Endothelial cell (in vitro differentiated cells): ENCODE measurements at regions not wholly inside any gene's neighbourhood (a gene's known extent, or its start where the extent isn't known, plus 50 kb on each side); places are given as distances from the start of the nearest gene placed in this dataset.

Experiments used
- DNase-seq: peaks from one replicate; pipeline ENCODE4 v3.0.0; 2021; ENCODE audit warnings: low spot score
- H3K27ac Mint-ChIP-seq: one replicate; pipeline ENCODE4 v1.8.0; 2021; ENCODE audit warnings: mixed read lengths, inconsistent platforms; ENCODE audit not compliant: unreplicated experiment
- H3K27me3 Mint-ChIP-seq: one replicate; pipeline ENCODE4 v1.8.0; 2021; ENCODE audit warnings: mild to moderate bottlenecking, moderate library complexity, mixed read lengths, inconsistent platforms; ENCODE audit not compliant: unreplicated experiment
- H3K36me3 Mint-ChIP-seq: one replicate; pipeline ENCODE4 v1.8.0; 2021; ENCODE audit warnings: mild to moderate bottlenecking, low read depth, mixed read lengths, inconsistent platforms; ENCODE audit not compliant: unreplicated experiment
- H3K4me1 Mint-ChIP-seq: one replicate; pipeline ENCODE4 v1.8.0; 2021; ENCODE audit warnings: mild to moderate bottlenecking, mixed read lengths, inconsistent platforms; ENCODE audit not compliant: unreplicated experiment
- H3K4me3 Mint-ChIP-seq: one replicate; pipeline ENCODE4 v1.8.0; 2021; ENCODE audit warnings: mild to moderate bottlenecking, mixed read lengths, inconsistent platforms; ENCODE audit not compliant: unreplicated experiment
- H3K9me3 Mint-ChIP-seq: one replicate; pipeline ENCODE4 v1.8.0; 2021; ENCODE audit warnings: mixed read lengths, inconsistent platforms; ENCODE audit not compliant: unreplicated experiment
- TF ChIP-seq, protein P1 (sequence below): fragments of 200-600 bp; sonication (generic); IDR thresholded peaks from one replicate; pipeline ENCODE4 v1.5.0; 2021; ENCODE audit warnings: antibody characterized with exemption; ENCODE audit not compliant: unreplicated experiment

DNA sequence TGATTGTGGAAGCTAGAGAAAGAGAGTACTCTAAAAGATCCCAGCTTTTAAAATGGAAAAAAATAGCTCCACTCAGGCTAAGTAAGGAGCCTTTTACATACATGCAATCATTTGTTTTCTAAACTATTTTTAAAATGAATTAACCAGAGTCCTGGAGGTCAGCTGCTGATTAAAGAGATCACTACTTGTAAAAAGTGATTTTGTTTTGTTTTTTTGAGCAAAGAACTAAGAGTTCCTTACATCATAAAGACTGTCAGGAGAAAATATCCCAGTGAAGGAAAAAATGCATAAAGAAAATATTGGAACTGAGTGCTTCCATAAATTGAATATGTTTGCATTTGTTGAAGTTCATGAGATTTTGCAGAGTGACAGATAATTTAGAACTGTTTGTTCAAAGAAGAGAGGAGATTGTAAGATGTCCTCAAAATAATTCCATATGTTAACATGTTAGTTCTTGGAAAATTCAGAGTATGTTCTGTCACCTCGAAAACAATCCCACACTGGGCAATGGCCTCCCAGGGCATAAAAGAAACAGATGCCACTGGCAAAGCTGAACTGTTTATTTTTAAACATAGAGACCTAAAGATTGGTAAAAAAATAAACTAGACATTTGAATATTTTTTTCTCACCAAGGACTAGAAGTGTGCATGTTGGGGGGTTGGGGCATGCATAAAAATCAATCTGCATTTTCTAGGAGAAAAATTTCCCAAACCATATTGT, 264.7 kb downstream of the NPR3 start:
- Mint-ChIP-seq H3K9me3 (peaks cover 4% of the 10 kb centered on the region), H3K27ac (no peak overlapping the region), H3K4me1 (peaks cover 23% of the 10 kb centered on the region), H3K4me3 (no peak overlapping the region), H3K27me3 (no peaks in the 10 kb centered on the region), H3K36me3 (peaks cover 3% of the 10 kb centered on the region)
- DNase-seq, result no peak
- TF ChIP-seq, protein P1, sequence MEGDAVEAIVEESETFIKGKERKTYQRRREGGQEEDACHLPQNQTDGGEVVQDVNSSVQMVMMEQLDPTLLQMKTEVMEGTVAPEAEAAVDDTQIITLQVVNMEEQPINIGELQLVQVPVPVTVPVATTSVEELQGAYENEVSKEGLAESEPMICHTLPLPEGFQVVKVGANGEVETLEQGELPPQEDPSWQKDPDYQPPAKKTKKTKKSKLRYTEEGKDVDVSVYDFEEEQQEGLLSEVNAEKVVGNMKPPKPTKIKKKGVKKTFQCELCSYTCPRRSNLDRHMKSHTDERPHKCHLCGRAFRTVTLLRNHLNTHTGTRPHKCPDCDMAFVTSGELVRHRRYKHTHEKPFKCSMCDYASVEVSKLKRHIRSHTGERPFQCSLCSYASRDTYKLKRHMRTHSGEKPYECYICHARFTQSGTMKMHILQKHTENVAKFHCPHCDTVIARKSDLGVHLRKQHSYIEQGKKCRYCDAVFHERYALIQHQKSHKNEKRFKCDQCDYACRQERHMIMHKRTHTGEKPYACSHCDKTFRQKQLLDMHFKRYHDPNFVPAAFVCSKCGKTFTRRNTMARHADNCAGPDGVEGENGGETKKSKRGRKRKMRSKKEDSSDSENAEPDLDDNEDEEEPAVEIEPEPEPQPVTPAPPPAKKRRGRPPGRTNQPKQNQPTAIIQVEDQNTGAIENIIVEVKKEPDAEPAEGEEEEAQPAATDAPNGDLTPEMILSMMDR, result no peak

- H3K36me3 Mint-ChIP-seq, result no peaks in the 10 kb centered on the region
- H3K4me3 Mint-ChIP-seq, result no peak overlapping the region
- peaks cover 10% of the 10 kb centered on the region for H3K4me1 Mint-ChIP-seq
- no peaks in the 10 kb centered on the region for H3K27me3 Mint-ChIP-seq
- no peaks in the 10 kb centered on the region for H3K9me3 Mint-ChIP-seq
- no peak for DNase-seq
- no peak overlapping the region for H3K27ac Mint-ChIP-seq
- TF ChIP-seq, protein P1, result no peak
These were observed 269.9 kb downstream of the NPR3 start for GRCh38 chr5:32981061-32981460.

DNA sequence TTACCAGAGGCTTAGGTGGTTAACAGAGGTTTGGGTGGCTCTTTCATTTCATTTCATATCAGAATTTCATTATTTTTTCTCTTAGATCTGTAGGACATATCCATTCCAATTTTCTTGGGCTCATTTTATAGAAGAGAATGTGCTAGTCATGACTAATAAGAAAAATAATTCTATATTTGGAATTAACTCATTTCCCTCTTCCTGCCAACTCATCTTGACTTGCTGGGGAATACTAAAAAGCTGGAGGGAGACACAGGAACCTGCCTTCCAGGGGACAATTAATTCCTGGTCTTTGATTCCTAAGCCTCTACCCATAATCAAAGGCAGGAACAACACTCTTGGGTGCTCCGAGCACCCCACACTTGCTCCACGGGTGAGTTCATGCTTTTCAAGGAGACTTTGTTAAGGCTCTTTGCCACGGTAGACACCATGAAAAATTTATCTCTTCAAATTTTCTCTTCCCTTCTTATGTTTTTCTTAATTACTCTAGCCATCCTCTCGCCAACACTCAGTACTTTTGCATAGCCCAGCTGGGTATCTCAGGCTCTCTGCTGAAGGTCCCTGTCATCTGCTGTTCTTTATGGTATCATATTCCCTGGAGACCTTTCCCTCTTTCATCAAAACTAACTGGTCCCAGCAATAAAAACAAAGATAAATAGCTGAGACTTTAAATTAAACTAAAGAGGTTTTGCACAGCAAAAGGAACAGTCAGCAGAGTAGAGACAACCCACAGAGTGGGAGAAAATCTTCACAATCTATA, 273.9 kb downstream of the NPR3 start:
- Mint-ChIP-seq H3K4me3 (no peak overlapping the region), H3K27me3 (no peaks in the 10 kb centered on the region), H3K36me3 (no peaks in the 10 kb centered on the region), H3K9me3 (no peaks in the 10 kb centered on the region), H3K27ac (no peak overlapping the region), H3K4me1 (no peaks in the 10 kb centered on the region)
- DNase-seq, result no peak
- TF ChIP-seq, protein P1, result no peak

GRCh38 chr5:32989815-32990214, 278.7 kb downstream of the NPR3 start:
- Mint-ChIP-seq H3K27me3 (peaks cover 1% of the 10 kb centered on the region), H3K9me3 (peaks cover 4% of the 10 kb centered on the region), H3K4me3 (no peak overlapping the region), H3K36me3 (no peaks in the 10 kb centered on the region), H3K27ac (no peak overlapping the region), H3K4me1 (no peaks in the 10 kb centered on the region)
- DNase-seq, result no peak
- TF ChIP-seq, protein P1, result no peak
